Panc1 (cell line): ENCODE measurements at regions not wholly inside any gene's neighbourhood (a gene's known extent, or its start where the extent isn't known, plus 50 kb on each side); places are given as distances from the start of the nearest gene placed in this dataset.

Experiments used
- ATAC-seq: fragments of 200-7000 bp; cut with Tn5 transposase; 2 replicates; pipeline ENCODE4 v1.9.1; 2020; ENCODE audit warnings: mild to moderate bottlenecking, moderate library complexity
- BruUV-seq: library from RNA; stranded (reverse); fragments of 400-500 nt; replicated peaks from 2 replicates; lab custom pipeline; 2021; lab: Mats Ljungman, UMichigan
- CTCF ChIA-PET: fragments of 300-600 bp; sonication (Branson Sonifier 250); formaldehyde crosslinking; loops from one replicate; lab custom pipeline; 2022; ENCODE audit warnings: antibody characterized with exemption; lab: Charles Lee
- POLR2A ChIA-PET: fragments of 300-600 bp; sonication (Branson Sonifier 250); formaldehyde crosslinking; loops from one replicate; lab custom pipeline; 2022; ENCODE audit warnings: antibody characterized with exemption; lab: Charles Lee
- DNase-seq: peaks from one replicate; pipeline ENCODE4 v3.0.0-alpha.2; 2010; ENCODE audit warnings: low read depth, low spot score
- H3K27ac ChIP-seq: 2 replicates; pipeline ENCODE4 v1.5.1; 2011; ENCODE audit warnings: mild to moderate bottlenecking, low read length, inconsistent platforms
- H3K27me3 ChIP-seq: fragments of 200-500 bp; sonication (Bioruptor generic); 2 replicates; pipeline ENCODE4 v1.6.0; 2014; ENCODE audit warnings: low read length, inconsistent platforms; ENCODE audit not compliant: control insufficient read depth, insufficient read depth
- H3K36me3 ChIP-seq: fragments of 200-500 bp; sonication (Bioruptor generic); 2 replicates; pipeline ENCODE4 v1.5.1; 2014; ENCODE audit warnings: inconsistent platforms, mild to moderate bottlenecking, low read length, moderate library complexity; ENCODE audit not compliant: control insufficient read depth, insufficient read depth
- H3K4me1 ChIP-seq: 2 replicates; pipeline ENCODE4 v1.5.1; 2011; ENCODE audit warnings: inconsistent platforms, mild to moderate bottlenecking, low read length, moderate library complexity; ENCODE audit not compliant: control insufficient read depth, insufficient read depth
- H3K4me3 ChIP-seq, 2 experiments: 2 replicates each; pipeline ENCODE4 v1.5.1; 2011 to 2012; ENCODE audit warnings: low read depth in 2 of 2, low read length in 2 of 2, mild to moderate bottlenecking in 2 of 2, inconsistent platforms in 1 of 2, moderate library complexity in 1 of 2
- H3K9me3 ChIP-seq: fragments of 200-500 bp; sonication (Bioruptor generic); 2 replicates; pipeline ENCODE4 v1.5.1; 2014; ENCODE audit warnings: low read depth, mild to moderate bottlenecking, inconsistent platforms, low read length, moderate library complexity; ENCODE audit not compliant: control insufficient read depth, insufficient read depth
- CTCF ChIP-seq: fragments of 450-650 bp; IDR thresholded peaks from 2 replicates; pipeline ENCODE4 v1.5.1; 2017; ENCODE audit warnings: mild to moderate bottlenecking
- POLR2AphosphoS5 ChIP-seq: IDR thresholded peaks from 2 replicates; pipeline ENCODE4 v1.6.1; 2012; ENCODE audit warnings: mild to moderate bottlenecking, low read depth, low read length, moderate library complexity
- SIN3A ChIP-seq: IDR thresholded peaks from 2 replicates; pipeline ENCODE4 v1.6.1; 2012; ENCODE audit warnings: low read depth, mild to moderate bottlenecking, low read length, moderate library complexity, borderline replicate concordance; ENCODE audit not compliant: insufficient read depth
- TCF7L2 ChIP-seq: IDR thresholded peaks from 2 replicates; pipeline ENCODE4 v1.6.1; 2011; ENCODE audit warnings: mild to moderate bottlenecking, low read depth, low read length, inconsistent platforms
- in situ Hi-C: cut with HindIII; loops from 2 replicates; pipeline ENCODE4 v1.10.0; 2016; ENCODE audit warnings: low sequenced_read_pairs, low pct_unique_long_range_greater_than_20kb
- intact Hi-C: fragments of 100-400 bp; cut with micrococcal nuclease; formaldehyde crosslinking; loops from one replicate; pipeline ENCODE4 v1.10.0; 2022; ENCODE audit not compliant: unreplicated experiment
- TF ChIP-seq, protein P1 (sequence below), 2 experiments: IDR thresholded peaks; 2 replicates each; pipeline ENCODE4 v1.6.1; 2011 to 2012; ENCODE audit warnings: low read depth in 2 of 2, control low read depth in 1 of 2, low read length in 1 of 2, mild to moderate bottlenecking in 1 of 2, moderate library complexity in 1 of 2; ENCODE audit not compliant: insufficient read depth in 1 of 2

GRCh38 chr11:97502201-97502600, 1112.4 kb downstream of the JRKL start:
- Histone ChIP-seq H3K4me3 (no peak overlapping the region), H3K27ac (no peak overlapping the region), H3K9me3 (peaks cover 14% of the 10 kb centered on the region; the same call in 1 of the 2 replicates), H3K36me3 (no peaks in the 10 kb centered on the region), H3K4me1 (no peaks in the 10 kb centered on the region), H3K27me3 (no peaks in the 10 kb centered on the region)
- intact Hi-C loops (loop anchor here (5.0 kb wide), 1 partner anchor 110 kb away; no protein-coding TSS in a partner anchor), in situ Hi-C loops (no loop called here)
- no peak for TF ChIP-seq CTCF
- TF ChIP-seq, protein P1, sequence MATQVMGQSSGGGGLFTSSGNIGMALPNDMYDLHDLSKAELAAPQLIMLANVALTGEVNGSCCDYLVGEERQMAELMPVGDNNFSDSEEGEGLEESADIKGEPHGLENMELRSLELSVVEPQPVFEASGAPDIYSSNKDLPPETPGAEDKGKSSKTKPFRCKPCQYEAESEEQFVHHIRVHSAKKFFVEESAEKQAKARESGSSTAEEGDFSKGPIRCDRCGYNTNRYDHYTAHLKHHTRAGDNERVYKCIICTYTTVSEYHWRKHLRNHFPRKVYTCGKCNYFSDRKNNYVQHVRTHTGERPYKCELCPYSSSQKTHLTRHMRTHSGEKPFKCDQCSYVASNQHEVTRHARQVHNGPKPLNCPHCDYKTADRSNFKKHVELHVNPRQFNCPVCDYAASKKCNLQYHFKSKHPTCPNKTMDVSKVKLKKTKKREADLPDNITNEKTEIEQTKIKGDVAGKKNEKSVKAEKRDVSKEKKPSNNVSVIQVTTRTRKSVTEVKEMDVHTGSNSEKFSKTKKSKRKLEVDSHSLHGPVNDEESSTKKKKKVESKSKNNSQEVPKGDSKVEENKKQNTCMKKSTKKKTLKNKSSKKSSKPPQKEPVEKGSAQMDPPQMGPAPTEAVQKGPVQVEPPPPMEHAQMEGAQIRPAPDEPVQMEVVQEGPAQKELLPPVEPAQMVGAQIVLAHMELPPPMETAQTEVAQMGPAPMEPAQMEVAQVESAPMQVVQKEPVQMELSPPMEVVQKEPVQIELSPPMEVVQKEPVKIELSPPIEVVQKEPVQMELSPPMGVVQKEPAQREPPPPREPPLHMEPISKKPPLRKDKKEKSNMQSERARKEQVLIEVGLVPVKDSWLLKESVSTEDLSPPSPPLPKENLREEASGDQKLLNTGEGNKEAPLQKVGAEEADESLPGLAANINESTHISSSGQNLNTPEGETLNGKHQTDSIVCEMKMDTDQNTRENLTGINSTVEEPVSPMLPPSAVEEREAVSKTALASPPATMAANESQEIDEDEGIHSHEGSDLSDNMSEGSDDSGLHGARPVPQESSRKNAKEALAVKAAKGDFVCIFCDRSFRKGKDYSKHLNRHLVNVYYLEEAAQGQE (IDR thresholded peaks at IDR 0.05; ENCODE audit: insufficient read depth in 1 of 2, low read depth in 2 of 2, low read length in 1 of 2): no peak
- TF ChIP-seq SIN3A: no peak
- TF ChIP-seq TCF7L2: no peak
- no peak for TF ChIP-seq POLR2AphosphoS5
- DNase-seq (no peak), ATAC-seq (no peak)
- BruUV-seq: no TSS peak
- POLR2A ChIA-PET: no interaction called here
- CTCF ChIA-PET: no interaction called here

DNA sequence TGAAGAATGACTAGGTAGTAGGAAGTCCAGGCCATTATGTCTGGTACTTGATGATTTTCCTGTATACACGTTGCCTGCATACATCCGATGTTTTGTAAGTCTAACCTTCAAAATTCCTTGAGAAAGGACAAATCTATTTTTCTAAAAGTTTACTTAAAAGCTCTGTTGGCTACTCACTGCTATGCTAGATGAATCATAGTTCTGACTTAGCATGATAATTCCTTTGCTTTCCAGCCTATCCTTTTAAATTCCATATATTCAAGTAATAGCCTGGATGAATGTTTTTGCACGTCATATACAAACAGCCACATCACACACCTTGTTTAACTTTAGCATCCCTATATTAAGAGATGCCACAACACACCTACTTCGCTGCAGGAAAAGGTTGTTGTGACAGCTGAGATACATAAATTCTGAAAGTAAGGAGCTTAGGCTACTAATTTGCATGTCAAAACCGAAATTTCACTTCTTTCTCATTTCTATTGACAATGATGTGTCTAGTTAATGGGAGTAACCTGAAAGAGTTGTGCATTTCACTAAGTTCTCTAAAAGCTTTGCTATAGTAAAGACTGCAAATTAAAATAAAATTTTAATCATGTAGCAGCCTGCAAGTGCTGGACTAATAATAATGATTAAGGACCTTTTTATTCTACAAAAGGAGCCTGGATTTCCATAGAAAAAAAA, 1116.4 kb downstream of the JRKL start:
- H3K27ac ChIP-seq: no peak overlapping the region
- no peaks in the 10 kb centered on the region for H3K9me3 ChIP-seq
- ChIA-PET CTCF (no interaction called here), POLR2A (no interaction called here)
- H3K4me3 ChIP-seq: no peak overlapping the region
- DNase-seq (no peak), ATAC-seq (no peak)
- BruUV-seq: no TSS peak
- TF ChIP-seq TCF7L2 (no peak), POLR2AphosphoS5 (no peak), CTCF (no peak), SIN3A (no peak)
- TF ChIP-seq, protein P1 (IDR thresholded peaks at IDR 0.05; ENCODE audit: insufficient read depth in 1 of 2, low read depth in 2 of 2, low read length in 1 of 2): no peak
- intact Hi-C loops: no loop called here
- no peaks in the 10 kb centered on the region for H3K27me3 ChIP-seq
- in situ Hi-C loops: no loop called here
- H3K36me3 ChIP-seq: no peaks in the 10 kb centered on the region
- H3K4me1 ChIP-seq: no peaks in the 10 kb centered on the region
